ENCODE measurements at regions not wholly inside any gene's neighbourhood (a gene's known extent, or its start where the extent isn't known, plus 50 kb on each side); places are given as distances from the start of the nearest gene placed in this dataset.

DNA sequence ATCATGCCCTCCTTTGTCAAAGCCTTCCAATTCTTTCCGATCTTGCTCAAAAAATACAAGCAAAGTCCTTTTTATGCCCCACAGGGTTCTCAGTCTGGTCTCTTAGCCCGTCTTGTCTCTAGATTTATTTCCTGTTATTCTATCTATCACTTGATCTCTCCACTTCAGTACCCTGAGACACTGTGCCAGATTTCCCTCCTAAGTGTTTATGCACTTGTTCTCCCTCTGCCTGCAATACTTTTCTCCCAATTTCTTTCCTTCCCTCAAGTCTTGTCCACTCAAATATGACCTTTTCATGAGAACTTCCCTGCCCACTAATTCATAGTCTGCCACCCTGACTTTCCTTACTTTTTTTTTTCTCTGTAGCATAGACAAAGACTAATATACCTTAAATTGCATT lies 141.4 kb downstream of the MBL2 start:
- TF ChIP-seq, protein P1, sequence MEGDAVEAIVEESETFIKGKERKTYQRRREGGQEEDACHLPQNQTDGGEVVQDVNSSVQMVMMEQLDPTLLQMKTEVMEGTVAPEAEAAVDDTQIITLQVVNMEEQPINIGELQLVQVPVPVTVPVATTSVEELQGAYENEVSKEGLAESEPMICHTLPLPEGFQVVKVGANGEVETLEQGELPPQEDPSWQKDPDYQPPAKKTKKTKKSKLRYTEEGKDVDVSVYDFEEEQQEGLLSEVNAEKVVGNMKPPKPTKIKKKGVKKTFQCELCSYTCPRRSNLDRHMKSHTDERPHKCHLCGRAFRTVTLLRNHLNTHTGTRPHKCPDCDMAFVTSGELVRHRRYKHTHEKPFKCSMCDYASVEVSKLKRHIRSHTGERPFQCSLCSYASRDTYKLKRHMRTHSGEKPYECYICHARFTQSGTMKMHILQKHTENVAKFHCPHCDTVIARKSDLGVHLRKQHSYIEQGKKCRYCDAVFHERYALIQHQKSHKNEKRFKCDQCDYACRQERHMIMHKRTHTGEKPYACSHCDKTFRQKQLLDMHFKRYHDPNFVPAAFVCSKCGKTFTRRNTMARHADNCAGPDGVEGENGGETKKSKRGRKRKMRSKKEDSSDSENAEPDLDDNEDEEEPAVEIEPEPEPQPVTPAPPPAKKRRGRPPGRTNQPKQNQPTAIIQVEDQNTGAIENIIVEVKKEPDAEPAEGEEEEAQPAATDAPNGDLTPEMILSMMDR (IDR thresholded peaks at IDR 0.05) = no peak
- Mint-ChIP-seq H3K4me3 (no peak overlapping the region), H3K9me3 (peaks cover 2% of the 10 kb centered on the region), H3K4me1 (ENCODE audit: low read depth) (no peaks in the 10 kb centered on the region), H3K27ac (no peak overlapping the region), H3K36me3 (ENCODE audit: low read depth) (no peaks in the 10 kb centered on the region), H3K27me3 (no peaks in the 10 kb centered on the region)
- ChIA-PET CTCF (no interaction called here), POLR2A (no interaction called here)
- no peak for ATAC-seq
- no peak for DNase-seq
- intact Hi-C loops (cut with micrococcal nuclease) = no loop called here

DNA sequence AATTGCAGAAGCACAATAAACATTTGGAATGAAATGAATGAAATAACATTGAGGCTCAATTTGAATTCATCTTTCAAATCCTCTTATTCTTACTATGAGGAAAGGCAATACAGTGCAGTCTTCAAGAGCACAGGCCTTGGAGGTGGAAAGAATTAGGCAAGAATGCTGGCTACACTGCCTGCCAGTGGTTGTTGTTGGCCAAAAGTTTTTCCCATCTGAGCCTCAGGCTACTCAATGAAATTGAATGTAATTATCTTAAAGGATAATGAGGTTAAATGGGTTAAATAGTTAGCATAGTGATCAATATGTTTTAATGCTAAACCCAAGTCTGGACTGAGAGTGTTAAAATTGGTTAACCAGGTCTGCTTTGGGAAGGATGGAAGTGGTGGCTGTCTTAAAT lies 140.9 kb downstream of the MBL2 start:
- CTCF ChIA-PET = no interaction called here
- DNase-seq = no peak
- intact Hi-C loops (cut with micrococcal nuclease) = no loop called here
- Mint-ChIP-seq H3K4me1 (ENCODE audit: low read depth) (no peaks in the 10 kb centered on the region), H3K36me3 (ENCODE audit: low read depth) (no peaks in the 10 kb centered on the region), H3K27ac (no peak overlapping the region), H3K9me3 (peaks cover 2% of the 10 kb centered on the region), H3K27me3 (no peaks in the 10 kb centered on the region), H3K4me3 (no peak overlapping the region)
- no peak for ATAC-seq
- POLR2A ChIA-PET = no interaction called here
- TF ChIP-seq, protein P1 (IDR thresholded peaks at IDR 0.05) = no peak

DNA sequence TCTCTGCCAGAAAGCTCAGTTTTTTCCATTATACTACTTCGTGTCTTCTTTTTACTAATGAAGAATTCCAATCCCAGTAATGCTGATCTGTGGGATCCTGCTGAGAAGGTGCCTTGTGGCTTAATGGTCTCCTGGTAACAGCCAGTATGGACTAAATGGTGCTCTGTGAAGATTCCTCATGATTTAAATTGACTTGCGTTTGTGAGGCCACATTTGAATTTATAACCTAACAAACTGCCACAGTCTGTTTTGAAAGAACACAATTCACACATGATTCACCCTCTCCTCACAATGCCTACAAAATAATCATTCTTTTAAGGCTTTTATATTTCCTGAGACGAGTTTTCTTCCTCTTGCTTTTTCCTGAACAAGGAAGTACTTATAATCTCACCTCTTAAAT lies 140.0 kb downstream of the MBL2 start:
- ChIA-PET CTCF (interaction anchor here (2.1 kb wide), 1 partner anchor 13 kb away, joined by 7 read pairs; no protein-coding TSS in a partner anchor), POLR2A (no interaction called here)
- TF ChIP-seq, protein P1 (IDR thresholded peaks at IDR 0.05) = no peak
- DNase-seq (no peak), ATAC-seq (no peak)
- no peak overlapping the region for H3K27ac Mint-ChIP-seq
- H3K9me3 Mint-ChIP-seq = peaks cover 7% of the 10 kb centered on the region
- intact Hi-C loops (cut with micrococcal nuclease) = no loop called here
- no peaks in the 10 kb centered on the region for H3K36me3 Mint-ChIP-seq (ENCODE audit: low read depth)
- H3K4me1 Mint-ChIP-seq (ENCODE audit: low read depth) = no peaks in the 10 kb centered on the region
- H3K27me3 Mint-ChIP-seq = no peaks in the 10 kb centered on the region
- no peak overlapping the region for H3K4me3 Mint-ChIP-seq

DNA sequence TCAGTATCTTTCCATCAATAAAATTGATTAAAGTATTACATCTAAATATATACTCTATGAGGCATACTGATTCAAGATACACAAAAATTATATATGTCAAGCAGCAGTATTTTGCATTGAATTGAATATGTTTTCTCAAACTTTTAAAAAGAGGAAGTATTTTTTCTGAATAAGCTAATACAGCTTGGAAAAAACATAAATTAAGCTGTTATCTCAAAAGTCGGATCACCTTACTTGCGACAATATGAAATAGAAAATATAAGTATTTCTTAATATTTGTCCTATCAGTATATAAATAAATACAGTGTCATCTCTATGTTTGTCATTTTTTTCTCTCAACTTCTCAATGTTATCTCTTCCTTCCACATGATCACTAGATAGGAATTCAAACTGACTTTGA lies 139.3 kb downstream of the MBL2 start:
- DNase-seq = no peak
- intact Hi-C loops (cut with micrococcal nuclease) = no loop called here
- H3K27ac Mint-ChIP-seq = no peak overlapping the region
- H3K4me1 Mint-ChIP-seq (ENCODE audit: low read depth) = no peaks in the 10 kb centered on the region
- H3K27me3 Mint-ChIP-seq = no peaks in the 10 kb centered on the region
- H3K4me3 Mint-ChIP-seq = no peak overlapping the region
- ChIA-PET POLR2A (no interaction called here), CTCF (interaction anchor here (2.1 kb wide), 1 partner anchor 13 kb away, joined by 7 read pairs; no protein-coding TSS in a partner anchor)
- TF ChIP-seq, protein P1 (IDR thresholded peaks at IDR 0.05) = no peak
- H3K36me3 Mint-ChIP-seq (ENCODE audit: low read depth) = no peaks in the 10 kb centered on the region
- ATAC-seq = no peak
- H3K9me3 Mint-ChIP-seq = peaks cover 7% of the 10 kb centered on the region

DNA sequence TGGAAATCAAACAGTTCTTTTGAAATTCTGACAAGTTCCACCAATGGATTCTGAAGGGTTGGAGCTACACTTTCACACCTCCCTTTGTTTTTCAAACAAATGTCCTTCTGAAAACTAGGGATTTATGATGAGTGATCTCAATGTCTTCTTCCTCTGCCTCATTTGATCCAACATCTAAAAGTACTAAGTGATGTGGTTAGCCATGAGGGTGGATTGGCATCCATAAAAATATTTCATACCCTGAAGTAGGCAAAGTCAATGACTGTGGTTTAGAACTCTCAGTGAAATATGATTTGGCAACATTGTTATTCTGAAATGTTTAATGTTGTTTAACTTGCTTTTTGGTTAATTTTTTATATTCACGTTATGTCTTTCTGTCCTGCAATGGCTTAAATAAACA lies 136.9 kb downstream of the MBL2 start:
- TF ChIP-seq, protein P1 (IDR thresholded peaks at IDR 0.05) = no peak
- CTCF ChIA-PET = interaction anchor here (1.1 kb wide), 1 partner anchor 9 kb away, joined by 3 read pairs; no protein-coding TSS in a partner anchor
- Mint-ChIP-seq H3K36me3 (ENCODE audit: low read depth) (no peaks in the 10 kb centered on the region), H3K9me3 (peaks cover 6% of the 10 kb centered on the region), H3K27me3 (no peaks in the 10 kb centered on the region), H3K27ac (no peak overlapping the region), H3K4me3 (no peak overlapping the region), H3K4me1 (ENCODE audit: low read depth) (no peaks in the 10 kb centered on the region)
- DNase-seq (no peak), ATAC-seq (no peak)
- intact Hi-C loops (cut with micrococcal nuclease) = no loop called here
- POLR2A ChIA-PET = no interaction called here

Measured in activated CD8-positive, alpha-beta T cell treated with anti-CD3 and anti-CD28 coated beads for 36 hours (primary cell).